H54 (cell line): ENCODE measurements at regions not wholly inside any gene's neighbourhood (a gene's known extent, or its start where the extent isn't known, plus 50 kb on each side); places are given as distances from the start of the nearest gene placed in this dataset.

ENCODE experiments used
- DNase-seq: peaks from one replicate; pipeline ENCODE4 v3.0.0; 2011; ENCODE audit warnings: low spot score, mixed read lengths; ENCODE audit not compliant: insufficient read length
- FAIRE-seq: peaks from 3 replicates; lab custom pipeline; 2011; peaks lifted over from hg19 to GRCh38; lab: Jason Lieb, UNC
- POLR2A ChIP-seq: IDR thresholded peaks from 2 replicates; pipeline ENCODE4 v1.6.1; 2011; ENCODE audit warnings: low read depth, mild to moderate bottlenecking, low read length

- peak; percentile 62 for DNase-seq
- no peak for TF ChIP-seq POLR2A
- FAIRE-seq, result peak; percentile 15
These were observed 96.9 kb upstream of the TMPO start for GRCh38 chr12:98418357-98419075.

GRCh38 chr12:98419081-98419794 is 96.2 kb upstream of the TMPO start:
- FAIRE-seq (no peak), DNase-seq (no peak)
- TF ChIP-seq POLR2A, result no peak

GRCh38 chr12:98419795-98420404 is 95.5 kb upstream of the TMPO start:
- TF ChIP-seq POLR2A, result no peak
- DNase-seq (no peak), FAIRE-seq (no peak)

GRCh38 chr12:98420461-98420860 is 94.9 kb upstream of the TMPO start:
- no peak for FAIRE-seq
- no peak for TF ChIP-seq POLR2A

GRCh38 chr12:98421316-98421715 is 94.1 kb upstream of the TMPO start:
- DNase-seq, result no peak

More at GRCh38 chr12:98420461-98420860, 94.9 kb upstream of the TMPO start:
- DNase-seq, result no peak

GRCh38 chr12:98422359-98422758 is 93.0 kb upstream of the TMPO start:
- TF ChIP-seq POLR2A, result no peak
- FAIRE-seq (no peak), DNase-seq (no peak)

More at GRCh38 chr12:98421316-98421715, 94.1 kb upstream of the TMPO start:
- no peak for TF ChIP-seq POLR2A
- no peak for FAIRE-seq

GRCh38 chr12:98422812-98423211 is 92.6 kb upstream of the TMPO start:
- DNase-seq (no peak), FAIRE-seq (no peak)
- TF ChIP-seq POLR2A, result no peak

- DNase-seq (no peak), FAIRE-seq (no peak)
- no peak for TF ChIP-seq POLR2A
These were observed 91.4 kb upstream of the TMPO start for GRCh38 chr12:98423963-98424362.

- no peak for TF ChIP-seq POLR2A
- DNase-seq, result peak; percentile 49
- FAIRE-seq, result peak; percentile 43
These were observed 90.5 kb upstream of the TMPO start for GRCh38 chr12:98424726-98425401.

- no peak for FAIRE-seq
- no peak for TF ChIP-seq POLR2A
- no peak for DNase-seq
These were observed 89.5 kb upstream of the TMPO start for GRCh38 chr12:98425859-98426258.

GRCh38 chr12:98431089-98431488 is 84.3 kb upstream of the TMPO start:
- FAIRE-seq (no peak), DNase-seq (no peak)
- no peak for TF ChIP-seq POLR2A

GRCh38 chr12:98437166-98437565 is 78.2 kb upstream of the TMPO start:
- no peak for FAIRE-seq
- no peak for TF ChIP-seq POLR2A

GRCh38 chr12:98437806-98438595 is 77.4 kb upstream of the TMPO start:
- no peak for TF ChIP-seq POLR2A
- FAIRE-seq, result no peak
- no peak for DNase-seq

More at GRCh38 chr12:98437166-98437565, 78.2 kb upstream of the TMPO start:
- DNase-seq, result no peak
